ENCODE measurements at regions not wholly inside any gene's neighbourhood (a gene's known extent, or its start where the extent isn't known, plus 50 kb on each side); places are given as distances from the start of the nearest gene placed in this dataset.

GRCh38 chr3:25372167-25372566, 55.9 kb upstream of the RARB start:
- TF ChIP-seq CTCF (IDR thresholded peaks at IDR 0.05) (no peak), ZFX (IDR thresholded peaks at IDR 0.05; ENCODE audit: borderline replicate concordance) (no peak)
